Right lobe of liver (tissue), 4 donors: ENCODE measurements at regions not wholly inside any gene's neighbourhood (a gene's known extent, or its start where the extent isn't known, plus 50 kb on each side); places are given as distances from the start of the nearest gene placed in this dataset.

Experiments
- POLR2A ChIP-seq: fragments of 450-650 bp; IDR thresholded peaks from one replicate; pipeline ENCODE4 v1.6.1; 2017; ENCODE audit warnings: antibody characterized with exemption, mild to moderate bottlenecking
- TF ChIP-seq, protein P1 (sequence below), 4 donors: fragments of 200-600 bp in 3 of 4; fragments of 450-650 bp in 1 of 4; IDR thresholded peaks; one replicate each; pipeline versions ENCODE4 v1.5.1 to v1.8.0; 2016 to 2022; ENCODE audit warnings: antibody characterized with exemption in 4 of 4, mild to moderate bottlenecking in 2 of 4
- donor health status: DM: no; HTN: no; CAD: no.
- donor health status: DM: no; HTN: no; CAD: no.
- donor health status: DM: no; HTN: yes; CAD: no.

DNA sequence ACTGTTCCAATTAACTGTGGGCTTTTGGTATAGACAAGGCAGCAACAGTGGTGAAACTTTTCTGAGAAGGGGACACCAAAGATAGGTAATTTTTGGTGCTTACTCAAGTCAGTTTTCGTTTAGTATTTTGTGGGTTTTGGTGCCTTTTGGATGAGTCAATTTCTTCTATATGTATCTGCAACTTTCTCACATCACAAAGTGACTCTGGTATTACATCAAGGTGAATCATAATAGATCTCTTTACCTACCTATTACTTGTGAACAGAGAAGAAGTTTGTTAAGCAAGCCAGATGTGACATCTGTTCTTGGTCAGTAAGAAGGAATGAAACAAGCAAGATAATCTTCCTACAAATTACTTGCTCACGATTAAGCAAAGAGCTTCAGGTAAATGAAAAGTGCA is 732.4 kb upstream of the DPPA4 start:
- TF ChIP-seq, protein P1, sequence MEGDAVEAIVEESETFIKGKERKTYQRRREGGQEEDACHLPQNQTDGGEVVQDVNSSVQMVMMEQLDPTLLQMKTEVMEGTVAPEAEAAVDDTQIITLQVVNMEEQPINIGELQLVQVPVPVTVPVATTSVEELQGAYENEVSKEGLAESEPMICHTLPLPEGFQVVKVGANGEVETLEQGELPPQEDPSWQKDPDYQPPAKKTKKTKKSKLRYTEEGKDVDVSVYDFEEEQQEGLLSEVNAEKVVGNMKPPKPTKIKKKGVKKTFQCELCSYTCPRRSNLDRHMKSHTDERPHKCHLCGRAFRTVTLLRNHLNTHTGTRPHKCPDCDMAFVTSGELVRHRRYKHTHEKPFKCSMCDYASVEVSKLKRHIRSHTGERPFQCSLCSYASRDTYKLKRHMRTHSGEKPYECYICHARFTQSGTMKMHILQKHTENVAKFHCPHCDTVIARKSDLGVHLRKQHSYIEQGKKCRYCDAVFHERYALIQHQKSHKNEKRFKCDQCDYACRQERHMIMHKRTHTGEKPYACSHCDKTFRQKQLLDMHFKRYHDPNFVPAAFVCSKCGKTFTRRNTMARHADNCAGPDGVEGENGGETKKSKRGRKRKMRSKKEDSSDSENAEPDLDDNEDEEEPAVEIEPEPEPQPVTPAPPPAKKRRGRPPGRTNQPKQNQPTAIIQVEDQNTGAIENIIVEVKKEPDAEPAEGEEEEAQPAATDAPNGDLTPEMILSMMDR (IDR thresholded peaks at IDR 0.05): no peak
- no peak for TF ChIP-seq POLR2A
